Lower leg skin (tissue), 3 donors: ENCODE measurements at regions not wholly inside any gene's neighbourhood (a gene's known extent, or its start where the extent isn't known, plus 50 kb on each side); places are given as distances from the start of the nearest gene placed in this dataset.

Experiments used
- CTCF ChIP-seq, 3 donors: fragments of 450-650 bp; IDR thresholded peaks; one replicate each; pipeline ENCODE4 v1.5.1; 2016; ENCODE audit warnings: antibody characterized with exemption in 3 of 3, mild to moderate bottlenecking in 3 of 3, moderate library complexity in 2 of 3
- POLR2A ChIP-seq, 2 donors: fragments of 450-650 bp; IDR thresholded peaks; one replicate each; pipeline ENCODE4 v1.6.1; 2016 to 2017; ENCODE audit warnings: antibody characterized with exemption in 2 of 2, mild to moderate bottlenecking in 1 of 2, moderate library complexity in 1 of 2

GRCh38 chr16:63005356-63005755 is 969.1 kb upstream of the CDH8 start:
- TF ChIP-seq POLR2A (IDR thresholded peaks at IDR 0.05) (no peak), CTCF (IDR thresholded peaks at IDR 0.05) (no peak)
